Naive thymus-derived CD4-positive, alpha-beta T cell (primary cell): ENCODE measurements at regions not wholly inside any gene's neighbourhood (a gene's known extent, or its start where the extent isn't known, plus 50 kb on each side); places are given as distances from the start of the nearest gene placed in this dataset.

Experiments
- ATAC-seq: fragments of 150-1000 bp; cut with Tn5 transposase; 2 replicates; pipeline ENCODE4 v1.10.0; 2021; ENCODE audit warnings: mild to moderate bottlenecking, moderate library complexity
- CTCF ChIA-PET: fragments of 350-600 bp; sonication (Branson Sonifier 250); formaldehyde crosslinking; loops from one replicate; lab custom pipeline; 2021; ENCODE audit warnings: antibody characterized with exemption; lab: Charles Lee
- POLR2A ChIA-PET: fragments of 350-600 bp; sonication (Branson Sonifier 250); formaldehyde crosslinking; loops from one replicate; lab custom pipeline; 2021; ENCODE audit warnings: antibody characterized with exemption, inconsistent platforms; lab: Charles Lee
- DNase-seq, 9 donors: peaks; one replicate each; pipeline versions ENCODE4 v3.0.0 to v3.0.0-alpha.2; 2020 to 2022; ENCODE audit warnings: mixed read lengths in 1 of 9
- H3K27ac ChIP-seq: one replicate; pipeline ENCODE4 v1.7.0; 2013; ENCODE audit warnings: mild to moderate bottlenecking, low read depth, low read length, moderate library complexity
- H3K27me3 ChIP-seq, 2 donors: one replicate each; pipeline ENCODE4 v1.7.0; 2013; ENCODE audit warnings: low read length in 2 of 2, mild to moderate bottlenecking in 2 of 2, moderate library complexity in 2 of 2; ENCODE audit not compliant: control insufficient read depth in 2 of 2, insufficient read depth in 2 of 2
- H3K36me3 ChIP-seq, 3 experiments: 1 replicate in 2 of 3; 2 replicates in 1 of 3; pipeline ENCODE4 v1.7.0; 2013; ENCODE audit warnings: low read length in 3 of 3, mild to moderate bottlenecking in 3 of 3, moderate library complexity in 1 of 3; ENCODE audit not compliant: insufficient read depth in 3 of 3, control insufficient read depth in 2 of 3
- H3K4me1 ChIP-seq, 2 donors: one replicate each; pipeline ENCODE4 v1.7.0; 2013; ENCODE audit warnings: low read length in 2 of 2, mild to moderate bottlenecking in 2 of 2, moderate library complexity in 1 of 2; ENCODE audit not compliant: control insufficient read depth in 2 of 2, insufficient read depth in 2 of 2
- H3K4me3 ChIP-seq: 2 replicates; pipeline ENCODE4 v1.7.0; 2013; ENCODE audit warnings: mild to moderate bottlenecking, low read length
- H3K9me3 ChIP-seq, 3 experiments: 1 replicate in 2 of 3; 2 replicates in 1 of 3; pipeline ENCODE4 v1.7.0; 2013; ENCODE audit warnings: low read length in 3 of 3; ENCODE audit not compliant: control insufficient read depth in 2 of 3
- H3K27ac Mint-ChIP-seq, 9 donors: one replicate each; pipeline ENCODE4 v1.8.0; 2020 to 2022; ENCODE audit warnings: mixed read lengths in 9 of 9, mild to moderate bottlenecking in 8 of 9, moderate library complexity in 5 of 9, inconsistent platforms in 2 of 9
- H3K27me3 Mint-ChIP-seq, 5 donors: one replicate each; pipeline ENCODE4 v1.8.0; 2021 to 2022; ENCODE audit warnings: mixed read lengths in 5 of 5, mild to moderate bottlenecking in 1 of 5
- H3K36me3 Mint-ChIP-seq, 5 donors: one replicate each; pipeline ENCODE4 v1.8.0; 2020 to 2022; ENCODE audit warnings: mixed read lengths in 5 of 5, mild to moderate bottlenecking in 3 of 5, inconsistent platforms in 1 of 5
- H3K4me1 Mint-ChIP-seq, 7 donors: one replicate each; pipeline ENCODE4 v1.8.0; 2020 to 2022; ENCODE audit warnings: mixed read lengths in 7 of 7, mild to moderate bottlenecking in 3 of 7, inconsistent platforms in 1 of 7
- H3K4me3 Mint-ChIP-seq, 10 donors: one replicate each; pipeline ENCODE4 v1.8.0; 2020 to 2022; ENCODE audit warnings: mild to moderate bottlenecking in 10 of 10, mixed read lengths in 10 of 10, moderate library complexity in 6 of 10, inconsistent platforms in 2 of 10
- H3K9me3 Mint-ChIP-seq, 11 donors: one replicate each; pipeline ENCODE4 v1.8.0; 2020 to 2022; ENCODE audit warnings: mixed read lengths in 11 of 11, mild to moderate bottlenecking in 4 of 11, inconsistent platforms in 1 of 11, moderate library complexity in 1 of 11
- intact Hi-C, 2 donors: fragments of 100-400 bp; cut with micrococcal nuclease; formaldehyde crosslinking; loops; one replicate each; pipeline ENCODE4 v1.15.1; 2023

- Histone ChIP-seq H3K27ac (no peak overlapping the region), H3K4me1 (no peaks in the 10 kb centered on the region), H3K36me3 (no peaks in the 10 kb centered on the region), H3K9me3 (no peaks in the 10 kb centered on the region), H3K27me3 (no peaks in the 10 kb centered on the region), H3K4me3 (no peak overlapping the region)
- peaks cover 0 to 9% (median 3%) of the 10 kb centered on the region in 11 donors for H3K9me3 Mint-ChIP-seq
- H3K4me3 Mint-ChIP-seq: no peak overlapping the region
- H3K36me3 Mint-ChIP-seq: peaks cover 0 to 4% (median 0%) of the 10 kb centered on the region in 5 donors
- POLR2A ChIA-PET: no interaction called here
- CTCF ChIA-PET: no interaction called here
- no peak for ATAC-seq
- intact Hi-C loops: no loop called here
- no peak overlapping the region for H3K27ac Mint-ChIP-seq
- DNase-seq: no peak
- no peaks in the 10 kb centered on the region for H3K4me1 Mint-ChIP-seq
- peaks cover 0 to 4% (median 0%) of the 10 kb centered on the region in 5 donors for H3K27me3 Mint-ChIP-seq
Observed at GRCh38 chr13:34369931-34370330, 552.0 kb downstream of the RFC3 start.

GRCh38 chr13:34371108-34371507 lies 553.2 kb downstream of the RFC3 start:
- Histone ChIP-seq H3K36me3 (no peaks in the 10 kb centered on the region), H3K4me3 (no peak overlapping the region), H3K27ac (no peak overlapping the region), H3K4me1 (no peaks in the 10 kb centered on the region), H3K27me3 (no peaks in the 10 kb centered on the region), H3K9me3 (no peaks in the 10 kb centered on the region)
- peaks cover 0 to 4% (median 0%) of the 10 kb centered on the region in 5 donors for H3K36me3 Mint-ChIP-seq
- no peak for ATAC-seq
- no peaks in the 10 kb centered on the region for H3K4me1 Mint-ChIP-seq
- H3K27me3 Mint-ChIP-seq: peaks cover 0 to 4% (median 0%) of the 10 kb centered on the region in 5 donors
- ChIA-PET CTCF (no interaction called here), POLR2A (no interaction called here)
- peaks cover 0 to 8% (median 2%) of the 10 kb centered on the region in 11 donors for H3K9me3 Mint-ChIP-seq
- DNase-seq: no peak
- no peak overlapping the region for H3K27ac Mint-ChIP-seq
- H3K4me3 Mint-ChIP-seq: no peak overlapping the region
- intact Hi-C loops: no loop called here

GRCh38 chr13:34371645-34372395 lies 553.9 kb downstream of the RFC3 start:
- Histone ChIP-seq H3K4me3 (no peak overlapping the region), H3K36me3 (no peaks in the 10 kb centered on the region), H3K4me1 (no peaks in the 10 kb centered on the region), H3K27me3 (no peaks in the 10 kb centered on the region), H3K9me3 (no peaks in the 10 kb centered on the region), H3K27ac (no peak overlapping the region)
- intact Hi-C loops: no loop called here
- DNase-seq (no peak), ATAC-seq (no peak)
- Mint-ChIP-seq H3K36me3 (no peaks in the 10 kb centered on the region), H3K27ac (no peak overlapping the region), H3K4me3 (no peak overlapping the region), H3K4me1 (no peaks in the 10 kb centered on the region), H3K9me3 (peaks cover 0 to 4% (median 2%) of the 10 kb centered on the region in 11 donors), H3K27me3 (peaks cover 0 to 4% (median 0%) of the 10 kb centered on the region in 5 donors)
- POLR2A ChIA-PET: no interaction called here
- CTCF ChIA-PET: no interaction called here

GRCh38 chr13:34372581-34372980 lies 554.6 kb downstream of the RFC3 start:
- Mint-ChIP-seq H3K4me1 (no peaks in the 10 kb centered on the region), H3K36me3 (no peaks in the 10 kb centered on the region), H3K9me3 (peaks cover 0 to 4% (median 2%) of the 10 kb centered on the region in 11 donors), H3K4me3 (no peak overlapping the region), H3K27ac (no peak overlapping the region), H3K27me3 (peaks cover 0 to 4% (median 0%) of the 10 kb centered on the region in 5 donors)
- H3K27me3 ChIP-seq: no peaks in the 10 kb centered on the region
- no peaks in the 10 kb centered on the region for H3K4me1 ChIP-seq
- H3K9me3 ChIP-seq: no peaks in the 10 kb centered on the region
- no peaks in the 10 kb centered on the region for H3K36me3 ChIP-seq
- no peak overlapping the region for H3K27ac ChIP-seq
- intact Hi-C loops: no loop called here
- no peak for ATAC-seq
- ChIA-PET CTCF (no interaction called here), POLR2A (no interaction called here)
- DNase-seq: no peak
- H3K4me3 ChIP-seq: no peak overlapping the region

- peaks cover 0 to 7% (median 0%) of the 10 kb centered on the region in 5 donors for H3K27me3 Mint-ChIP-seq
- H3K4me1 ChIP-seq: no peaks in the 10 kb centered on the region
- no peaks in the 10 kb centered on the region for H3K36me3 ChIP-seq
- ChIA-PET POLR2A (no interaction called here), CTCF (no interaction called here)
- no peaks in the 10 kb centered on the region for H3K9me3 ChIP-seq
- H3K4me3 Mint-ChIP-seq: no peak overlapping the region
- no peak for DNase-seq
- peaks cover 0 to 5% (median 0%) of the 10 kb centered on the region in 11 donors for H3K9me3 Mint-ChIP-seq
- H3K4me3 ChIP-seq: no peak overlapping the region
- intact Hi-C loops: no loop called here
- H3K27me3 ChIP-seq: no peaks in the 10 kb centered on the region
- H3K27ac ChIP-seq: no peak overlapping the region
- no peak for ATAC-seq
- no peaks in the 10 kb centered on the region for H3K4me1 Mint-ChIP-seq
- no peak overlapping the region for H3K27ac Mint-ChIP-seq
- no peaks in the 10 kb centered on the region for H3K36me3 Mint-ChIP-seq
Observed at GRCh38 chr13:34376483-34376882, 558.5 kb downstream of the RFC3 start.

GRCh38 chr13:34381228-34381627 lies 560.8 kb upstream of the NBEA start:
- no peak overlapping the region for H3K4me3 Mint-ChIP-seq
- ATAC-seq: no peak
- Histone ChIP-seq H3K4me1 (no peaks in the 10 kb centered on the region), H3K27ac (no peak overlapping the region), H3K36me3 (no peaks in the 10 kb centered on the region), H3K27me3 (no peaks in the 10 kb centered on the region), H3K4me3 (no peak overlapping the region), H3K9me3 (no peaks in the 10 kb centered on the region)
- peaks cover 0 to 9% (median 0%) of the 10 kb centered on the region in 11 donors for H3K9me3 Mint-ChIP-seq
- ChIA-PET POLR2A (no interaction called here), CTCF (no interaction called here)
- no peaks in the 10 kb centered on the region for H3K4me1 Mint-ChIP-seq
- peaks cover 0 to 7% (median 0%) of the 10 kb centered on the region in 5 donors for H3K27me3 Mint-ChIP-seq
- no peak overlapping the region for H3K27ac Mint-ChIP-seq
- H3K36me3 Mint-ChIP-seq: no peaks in the 10 kb centered on the region
- DNase-seq: no peak
- intact Hi-C loops: no loop called here

- no peaks in the 10 kb centered on the region for H3K4me1 Mint-ChIP-seq
- Histone ChIP-seq H3K27ac (no peak overlapping the region), H3K4me3 (no peak overlapping the region), H3K9me3 (no peaks in the 10 kb centered on the region), H3K27me3 (no peaks in the 10 kb centered on the region), H3K4me1 (no peaks in the 10 kb centered on the region), H3K36me3 (no peaks in the 10 kb centered on the region)
- no peaks in the 10 kb centered on the region for H3K36me3 Mint-ChIP-seq
- H3K27ac Mint-ChIP-seq: no peak overlapping the region
- POLR2A ChIA-PET: no interaction called here
- H3K4me3 Mint-ChIP-seq: no peak overlapping the region
- H3K9me3 Mint-ChIP-seq: peaks cover 0 to 9% (median 5%) of the 10 kb centered on the region in 11 donors
- ATAC-seq: no peak
- H3K27me3 Mint-ChIP-seq: peaks cover 0 to 7% (median 0%) of the 10 kb centered on the region in 5 donors
- intact Hi-C loops: no loop called here
- CTCF ChIA-PET: no interaction called here
- DNase-seq: no peak
Observed at GRCh38 chr13:34383728-34384127, 558.3 kb upstream of the NBEA start.
